GM12878 (cell line): ENCODE measurements at regions not wholly inside any gene's neighbourhood (a gene's known extent, or its start where the extent isn't known, plus 50 kb on each side); places are given as distances from the start of the nearest gene placed in this dataset.
"Not testable (repeated sequence)": the region's sequence is repeated elsewhere in the genome, so short reads cannot be mapped to it uniquely, and the experiment has no call there.

ENCODE experiments used
- ATAC-seq: fragments of 200-7000 bp; cut with Tn5 transposase; 3 replicates; pipeline ENCODE4 v1.9.1; 2020; ENCODE audit warnings: mild to moderate bottlenecking, moderate library complexity
- BruUV-seq: library from RNA; stranded (reverse); fragments of 400-500 nt; replicated peaks from 2 replicates; lab custom pipeline; 2021; lab: Mats Ljungman, UMichigan
- CTCF ChIA-PET: fragments of 300-600 bp; sonication (Branson Sonifier 250); formaldehyde crosslinking; extraction: SDS; loops from one replicate; lab custom pipeline; 2021; ENCODE audit warnings: inconsistent platforms; lab: Yijun Ruan, JAX
- POLR2A ChIA-PET: fragments of 350-600 bp; formaldehyde crosslinking; extraction: SDS; loops from one replicate; lab custom pipeline; 2021; ENCODE audit warnings: inconsistent platforms; lab: Charles Lee
- RAD21 ChIA-PET: fragments of 300-600 bp; sonication (Branson Sonifier 250); formaldehyde crosslinking; loops from one replicate; lab custom pipeline; 2023; ENCODE audit warnings: antibody characterized with exemption; ENCODE audit not compliant: unreplicated experiment; lab: Charles Lee
- SMC1A ChIA-PET: fragments of 300-600 bp; sonication (Branson Sonifier 250); formaldehyde crosslinking; loops from one replicate; lab custom pipeline; 2023; ENCODE audit not compliant: unreplicated experiment, uncharacterized antibody; lab: Charles Lee
- DNase-seq: peaks from one replicate; pipeline ENCODE4 v3.0.0-alpha.2; 2011; ENCODE audit warnings: low read depth, low spot score
- FAIRE-seq: peaks from 3 replicates; lab custom pipeline; 2011; peaks lifted over from hg19 to GRCh38; lab: Jason Lieb, UNC
- H2AFZ ChIP-seq: 2 replicates; pipeline ENCODE4 v1.6.0; 2011; ENCODE audit warnings: low read depth, low read length, control low read depth; ENCODE audit not compliant: control insufficient read depth
- H3K27ac ChIP-seq: 2 replicates; pipeline ENCODE4 v1.5.1; 2011; ENCODE audit warnings: control low read depth; ENCODE audit not compliant: control insufficient read depth, insufficient read depth
- H3K27me3 ChIP-seq, 2 experiments: replicated peaks in 1 of 2; 2 replicates each; pipeline versions ENCODE4 v1.6.0 to v1.6.1; 2011; ENCODE audit warnings: low read length in 1 of 2; ENCODE audit not compliant: control insufficient read depth in 2 of 2, insufficient read depth in 2 of 2
- H3K36me3 ChIP-seq, 2 experiments: 2 replicates each; pipeline ENCODE4 v1.5.1; 2011; ENCODE audit warnings: low read length in 1 of 2; ENCODE audit not compliant: control insufficient read depth in 2 of 2, insufficient read depth in 2 of 2
- H3K4me1 ChIP-seq: 2 replicates; pipeline ENCODE4 v1.6.1; 2011; ENCODE audit warnings: mild to moderate bottlenecking, low read length, moderate library complexity, mixed read lengths; ENCODE audit not compliant: control insufficient read depth, insufficient read depth
- H3K4me2 ChIP-seq: 2 replicates; pipeline ENCODE4 v1.6.0; 2011; ENCODE audit warnings: control low read depth; ENCODE audit not compliant: control insufficient read depth, insufficient read depth
- H3K4me3 ChIP-seq: fragments of 200-600 bp; sonication (generic); 2 replicates; pipeline ENCODE4 v1.5.1; 2016
- H3K79me2 ChIP-seq: 2 replicates; pipeline ENCODE4 v1.6.0; 2011; ENCODE audit warnings: low read length; ENCODE audit not compliant: control insufficient read depth, insufficient read depth
- H3K9ac ChIP-seq: 2 replicates; pipeline ENCODE4 v1.8.0; 2011; ENCODE audit warnings: low read length, control low read depth, mixed read lengths; ENCODE audit not compliant: control insufficient read depth, insufficient read depth
- H3K9me3 ChIP-seq: replicated peaks from 3 replicates; pipeline ENCODE4 v1.5.1; 2011; ENCODE audit warnings: mild to moderate bottlenecking, low read length; ENCODE audit not compliant: control insufficient read depth, insufficient read depth
- H4K20me1 ChIP-seq: 2 replicates; pipeline ENCODE4 v1.6.0; 2011; ENCODE audit not compliant: control insufficient read depth, insufficient read depth
- FOXK2 ChIP-seq: fragments of 450-650 bp; IDR thresholded peaks from 2 replicates; pipeline ENCODE4 v1.6.1; 2017; ENCODE audit warnings: mild to moderate bottlenecking, moderate library complexity
- HCFC1 ChIP-seq: fragments of 150-350 bp; IDR thresholded peaks from 2 replicates; pipeline ENCODE4 v1.6.1; 2014; ENCODE audit warnings: low read length
- SUPT20H ChIP-seq: IDR thresholded peaks from 2 replicates; pipeline ENCODE4 v1.6.1; 2011; ENCODE audit warnings: low read depth, mild to moderate bottlenecking, low read length, moderate library complexity, borderline replicate concordance; ENCODE audit not compliant: control insufficient read depth
- TCF7 ChIP-seq: IDR thresholded peaks from 2 replicates; pipeline ENCODE4 v1.6.1; 2014; ENCODE audit warnings: antibody characterized with exemption, borderline replicate concordance
- WGBS: methylation state at CpG from one replicate; pipeline ENCODE4 v1.1.6; 2016; ENCODE audit warnings: low lambda C conversion rate; ENCODE audit not compliant: insufficient replicate concordance, insufficient coverage; ENCODE audit errors: missing lambda C conversion rate; 5-methylcytosine and 5-hydroxymethylcytosine counted together
- in situ Hi-C: fragments of 300-500 bp; cut with MboI; formaldehyde crosslinking; loops from 9 replicates; pipeline ENCODE4 v1.14.3; 2018; ENCODE audit warnings: mixed read lengths
- intact Hi-C: fragments of 100-400 bp; cut with micrococcal nuclease; formaldehyde crosslinking; loops from one replicate; pipeline ENCODE4 v1.14.2; 2022; ENCODE audit not compliant: unreplicated experiment
- TF ChIP-seq, protein P1 (sequence below): fragments of 450-650 bp; IDR thresholded peaks from 2 replicates; pipeline ENCODE4 v1.6.1; 2017; ENCODE audit warnings: mild to moderate bottlenecking, low read depth, inconsistent platforms; ENCODE audit not compliant: poor library complexity, severe bottlenecking
- TF ChIP-seq, protein P2 (sequence below): IDR thresholded peaks from 2 replicates; pipeline ENCODE4 v1.6.1; 2011; ENCODE audit warnings: borderline replicate concordance, low read depth, mild to moderate bottlenecking, moderate library complexity, mixed read lengths, low read length; ENCODE audit not compliant: insufficient read depth; ENCODE audit errors: extremely low read length
- TF ChIP-seq, protein P3 (sequence below): IDR thresholded peaks from 2 replicates; pipeline ENCODE4 v1.6.1; 2011; ENCODE audit warnings: low read depth, low read length, improper control_type of control experiment, borderline replicate concordance

DNA sequence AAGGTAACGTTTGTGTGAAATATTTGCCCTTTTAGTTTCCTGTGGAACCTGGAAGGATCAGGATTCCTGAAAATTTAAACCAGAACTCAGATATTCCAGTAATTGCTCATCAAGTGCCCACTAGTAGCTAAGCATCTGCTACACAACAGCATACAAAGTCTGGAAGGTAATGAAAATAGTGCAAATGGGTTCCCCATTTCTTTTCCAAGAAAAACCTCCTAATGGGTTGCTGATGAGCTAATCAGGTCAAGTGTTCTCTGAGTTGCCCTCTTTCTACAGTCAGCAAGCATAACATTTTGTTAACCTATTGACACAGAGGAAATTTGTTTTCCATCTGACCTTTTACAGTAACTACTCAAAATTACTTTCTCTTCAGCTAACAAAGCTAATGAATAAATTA lies 83.6 kb upstream of the PMCH start:
- Histone ChIP-seq H3K4me2 (no peak overlapping the region), H4K20me1 (no peaks in the 10 kb centered on the region), H3K36me3 (no peaks in the 10 kb centered on the region), H3K4me3 (no peak overlapping the region), H3K79me2 (no peaks in the 10 kb centered on the region), H3K9me3 (no peaks in the 10 kb centered on the region), H3K27ac (no peak overlapping the region), H2AFZ (no peak overlapping the region), H3K4me1 (no peaks in the 10 kb centered on the region), H3K27me3 (no peaks in the 10 kb centered on the region), H3K9ac (no peak overlapping the region)
- ChIA-PET CTCF (interaction anchor here (1.0 kb wide), 1 partner anchor 19 kb away, joined by 4 read pairs; no protein-coding TSS in a partner anchor), RAD21 (no interaction called here), SMC1A (interaction anchor here (1.2 to 1.4 kb wide), 3 partner anchors 10 to 17 kb away, joined by 3 to 4 read pairs (median 3); no protein-coding TSS in a partner anchor), POLR2A (interaction anchor here (0.6 kb wide), 1 partner anchor 13 kb away, joined by 3 read pairs; no protein-coding TSS in a partner anchor)
- FAIRE-seq: no peak
- 53% methylated on average over 1 of the region's 1 CpG for WGBS
- no peak for ATAC-seq
- no TSS peak for BruUV-seq
- intact Hi-C loops: no loop called here
- no peak for DNase-seq
- in situ Hi-C loops: no loop called here
- TF ChIP-seq, protein P1, sequence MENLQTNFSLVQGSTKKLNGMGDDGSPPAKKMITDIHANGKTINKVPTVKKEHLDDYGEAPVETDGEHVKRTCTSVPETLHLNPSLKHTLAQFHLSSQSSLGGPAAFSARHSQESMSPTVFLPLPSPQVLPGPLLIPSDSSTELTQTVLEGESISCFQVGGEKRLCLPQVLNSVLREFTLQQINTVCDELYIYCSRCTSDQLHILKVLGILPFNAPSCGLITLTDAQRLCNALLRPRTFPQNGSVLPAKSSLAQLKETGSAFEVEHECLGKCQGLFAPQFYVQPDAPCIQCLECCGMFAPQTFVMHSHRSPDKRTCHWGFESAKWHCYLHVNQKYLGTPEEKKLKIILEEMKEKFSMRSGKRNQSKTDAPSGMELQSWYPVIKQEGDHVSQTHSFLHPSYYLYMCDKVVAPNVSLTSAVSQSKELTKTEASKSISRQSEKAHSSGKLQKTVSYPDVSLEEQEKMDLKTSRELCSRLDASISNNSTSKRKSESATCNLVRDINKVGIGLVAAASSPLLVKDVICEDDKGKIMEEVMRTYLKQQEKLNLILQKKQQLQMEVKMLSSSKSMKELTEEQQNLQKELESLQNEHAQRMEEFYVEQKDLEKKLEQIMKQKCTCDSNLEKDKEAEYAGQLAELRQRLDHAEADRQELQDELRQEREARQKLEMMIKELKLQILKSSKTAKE: no peak
- TF ChIP-seq, protein P2, sequence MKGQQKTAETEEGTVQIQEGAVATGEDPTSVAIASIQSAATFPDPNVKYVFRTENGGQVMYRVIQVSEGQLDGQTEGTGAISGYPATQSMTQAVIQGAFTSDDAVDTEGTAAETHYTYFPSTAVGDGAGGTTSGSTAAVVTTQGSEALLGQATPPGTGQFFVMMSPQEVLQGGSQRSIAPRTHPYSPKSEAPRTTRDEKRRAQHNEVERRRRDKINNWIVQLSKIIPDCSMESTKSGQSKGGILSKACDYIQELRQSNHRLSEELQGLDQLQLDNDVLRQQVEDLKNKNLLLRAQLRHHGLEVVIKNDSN: no peak
- TF ChIP-seq, protein P3, sequence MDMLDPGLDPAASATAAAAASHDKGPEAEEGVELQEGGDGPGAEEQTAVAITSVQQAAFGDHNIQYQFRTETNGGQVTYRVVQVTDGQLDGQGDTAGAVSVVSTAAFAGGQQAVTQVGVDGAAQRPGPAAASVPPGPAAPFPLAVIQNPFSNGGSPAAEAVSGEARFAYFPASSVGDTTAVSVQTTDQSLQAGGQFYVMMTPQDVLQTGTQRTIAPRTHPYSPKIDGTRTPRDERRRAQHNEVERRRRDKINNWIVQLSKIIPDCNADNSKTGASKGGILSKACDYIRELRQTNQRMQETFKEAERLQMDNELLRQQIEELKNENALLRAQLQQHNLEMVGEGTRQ: no peak
- TF ChIP-seq TCF7 (no peak), FOXK2 (no peak), SUPT20H (no peak), HCFC1 (no peak)

DNA sequence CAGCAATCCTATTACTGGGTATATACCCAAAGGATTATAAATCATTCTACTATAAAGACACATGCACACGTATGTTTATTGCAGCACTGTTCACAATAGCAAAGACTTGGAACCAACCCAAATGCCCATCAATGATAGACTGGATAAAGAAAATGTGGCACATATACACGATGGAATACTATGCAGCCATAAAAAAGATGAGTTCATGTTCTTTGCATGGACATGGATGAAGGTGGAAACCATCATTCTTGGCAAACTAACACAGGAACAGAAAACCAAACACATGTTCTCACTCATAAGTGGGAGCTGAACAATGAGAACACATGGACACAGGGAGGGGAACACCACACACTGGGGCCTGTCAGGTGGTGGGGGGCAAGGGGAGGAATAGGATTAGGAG lies 58.1 kb upstream of the PMCH start:
- DNase-seq, H3K27ac ChIP-seq, H3K9ac ChIP-seq, SMC1A ChIA-PET, H3K79me2 ChIP-seq, H4K20me1 ChIP-seq, H2AFZ ChIP-seq, H3K4me1 ChIP-seq, in situ Hi-C loops, H3K27me3 ChIP-seq, POLR2A ChIA-PET, RAD21 ChIA-PET, FAIRE-seq, BruUV-seq, CTCF ChIA-PET, H3K9me3 ChIP-seq, intact Hi-C loops, H3K4me2 ChIP-seq, H3K36me3 ChIP-seq, H3K4me3 ChIP-seq, ATAC-seq: not testable (repeated sequence)
- 0% methylated on average over 1 of the region's 2 CpGs for WGBS

DNA sequence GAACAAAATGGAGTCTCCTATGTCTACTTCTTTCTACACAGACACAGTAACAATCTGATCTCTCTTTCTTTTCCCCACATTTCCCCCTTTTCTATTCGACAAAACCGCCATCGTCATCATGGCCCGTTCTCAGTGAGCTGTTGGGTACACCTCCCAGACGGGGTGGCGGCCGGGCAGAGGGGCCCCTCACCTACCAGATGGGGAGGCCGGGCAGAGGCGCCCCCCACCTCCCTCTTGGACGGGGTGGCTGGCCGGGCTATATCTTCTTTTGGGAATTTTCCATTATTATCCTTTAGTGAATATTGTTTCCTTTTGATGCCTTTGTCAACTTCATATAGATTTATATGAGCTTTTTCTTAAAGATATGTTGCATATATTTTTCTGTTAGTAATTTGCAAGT lies 53.4 kb upstream of the PMCH start:
- CTCF ChIA-PET, in situ Hi-C loops, RAD21 ChIA-PET, H3K79me2 ChIP-seq, BruUV-seq, H3K27ac ChIP-seq, H2AFZ ChIP-seq, H3K4me1 ChIP-seq, FAIRE-seq, H3K9me3 ChIP-seq, ATAC-seq, H4K20me1 ChIP-seq, SMC1A ChIA-PET, H3K9ac ChIP-seq, H3K4me2 ChIP-seq, H3K27me3 ChIP-seq, DNase-seq, H3K36me3 ChIP-seq, POLR2A ChIA-PET, intact Hi-C loops, H3K4me3 ChIP-seq: not testable (repeated sequence)
- WGBS: 10% methylated on average over 4 of the region's 11 CpGs
